ENCODE measurements at regions not wholly inside any gene's neighbourhood (a gene's known extent, or its start where the extent isn't known, plus 50 kb on each side); places are given as distances from the start of the nearest gene placed in this dataset.

DNA sequence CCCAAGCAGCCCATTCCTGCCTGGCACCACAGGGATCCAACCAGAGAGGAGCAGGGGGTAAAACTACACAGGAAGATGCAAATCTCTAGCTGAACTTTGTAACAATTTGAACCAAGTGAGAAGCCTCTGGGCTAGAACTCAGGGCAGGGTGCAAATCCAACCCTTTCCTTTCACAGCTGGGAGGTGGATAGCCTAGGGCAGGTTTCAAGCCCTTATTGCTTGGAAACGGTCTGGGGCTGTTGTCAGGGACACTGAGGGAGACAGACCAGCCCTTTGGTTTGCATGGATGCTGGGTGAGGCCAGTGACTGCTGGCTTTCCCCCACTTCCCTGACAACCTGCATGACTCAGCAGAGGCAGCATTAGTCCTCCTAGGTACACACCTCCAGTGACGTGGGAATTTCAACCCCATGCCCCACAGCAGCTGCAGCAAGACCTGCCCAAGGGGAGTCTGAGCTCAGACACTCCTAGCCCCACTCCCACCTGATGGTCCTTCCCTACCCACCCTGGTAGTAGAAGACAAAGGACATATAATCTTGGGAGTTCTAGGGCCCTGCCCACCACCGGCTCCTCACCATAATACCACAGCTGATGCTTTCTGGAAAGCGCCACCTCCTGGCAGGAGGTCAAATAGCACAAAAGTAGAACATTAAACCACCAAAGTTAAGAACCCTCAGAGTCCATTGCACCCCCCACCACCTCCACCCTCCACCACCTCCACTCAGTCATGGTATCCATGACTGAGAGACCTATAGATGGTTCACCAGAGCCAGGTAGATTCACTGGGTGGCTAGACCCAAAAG, 797.7 kb upstream of the MAN1A1 start:
- H2AFZ ChIP-seq (ENCODE audit: low read length, unreplicated experiment), result no peak overlapping the region

DNA sequence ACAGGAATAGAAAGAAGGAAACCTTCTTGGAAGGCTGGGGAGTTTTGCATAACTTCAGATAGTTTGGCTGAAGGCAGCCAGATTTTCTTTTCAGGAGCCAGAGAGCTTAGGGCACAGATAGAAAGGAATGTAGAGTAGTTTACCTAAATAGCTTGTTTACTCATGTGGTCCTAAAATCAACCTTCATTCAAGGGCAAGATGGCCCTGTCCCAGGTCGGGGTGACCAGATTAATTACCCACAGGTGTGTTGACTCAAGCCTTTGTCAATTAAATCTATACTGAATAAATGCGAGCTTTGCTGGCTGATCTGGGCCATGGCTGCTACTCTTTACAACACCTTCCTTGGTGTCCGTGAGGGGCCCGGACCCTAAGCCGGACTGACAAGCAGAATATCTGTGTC, 792.0 kb upstream of the MAN1A1 start:
- H3K27ac ChIP-seq (ENCODE audit: low read depth, low read length), result no peak overlapping the region
- no peaks in the 10 kb centered on the region for H3K4me1 ChIP-seq (ENCODE audit: control insufficient read depth, insufficient read depth, low read length, unreplicated experiment)
- no peak overlapping the region for H2AFZ ChIP-seq (ENCODE audit: low read length, unreplicated experiment)
- H3K36me3 ChIP-seq (ENCODE audit: insufficient read depth, low read length), result no peaks in the 10 kb centered on the region
- H3K4me3 ChIP-seq (ENCODE audit: low read depth, low read length), result no peak overlapping the region
- H3K79me2 ChIP-seq (ENCODE audit: control insufficient read depth, insufficient read depth, low read length, unreplicated experiment), result no peaks in the 10 kb centered on the region
- H3K27me3 ChIP-seq (ENCODE audit: insufficient read depth, low read length), result no peaks in the 10 kb centered on the region

More for the DNA sequence above, 797.7 kb upstream of the MAN1A1 start:
- no peak overlapping the region for H3K27ac ChIP-seq (ENCODE audit: low read depth, low read length)
- no peaks in the 10 kb centered on the region for H3K27me3 ChIP-seq (ENCODE audit: insufficient read depth, low read length)
- no peaks in the 10 kb centered on the region for H3K79me2 ChIP-seq (ENCODE audit: control insufficient read depth, insufficient read depth, low read length, unreplicated experiment)
- no peak overlapping the region for H3K4me3 ChIP-seq (ENCODE audit: low read depth, low read length)
- H3K36me3 ChIP-seq (ENCODE audit: insufficient read depth, low read length), result no peaks in the 10 kb centered on the region
- H3K4me1 ChIP-seq (ENCODE audit: control insufficient read depth, insufficient read depth, low read length, unreplicated experiment), result no peaks in the 10 kb centered on the region

DNA sequence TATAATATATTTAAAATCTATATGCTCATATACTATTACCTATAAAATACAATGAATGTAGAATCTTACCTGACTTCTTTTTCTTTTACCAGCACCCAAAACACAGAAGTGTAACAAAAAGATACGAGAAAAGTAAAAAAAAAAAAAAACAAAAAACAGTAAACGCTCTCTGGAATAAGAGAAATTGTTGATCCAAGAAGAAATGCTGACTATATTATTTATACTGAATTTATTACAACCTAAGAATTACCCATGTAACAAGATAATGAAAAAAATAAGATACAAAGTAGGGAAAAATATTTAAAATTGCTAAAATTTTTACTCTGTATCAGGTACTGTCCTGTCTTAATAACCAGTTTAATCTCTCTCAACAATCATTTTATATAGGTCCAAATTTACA, 787.9 kb upstream of the MAN1A1 start:
- H3K36me3 ChIP-seq (ENCODE audit: insufficient read depth, low read length), result no peaks in the 10 kb centered on the region
- H3K27me3 ChIP-seq (ENCODE audit: insufficient read depth, low read length), result no peaks in the 10 kb centered on the region
- H3K79me2 ChIP-seq (ENCODE audit: control insufficient read depth, insufficient read depth, low read length, unreplicated experiment), result no peaks in the 10 kb centered on the region
- no peak overlapping the region for H2AFZ ChIP-seq (ENCODE audit: low read length, unreplicated experiment)
- no peak overlapping the region for H3K4me3 ChIP-seq (ENCODE audit: low read depth, low read length)
- no peak overlapping the region for H3K27ac ChIP-seq (ENCODE audit: low read depth, low read length)
- H3K4me1 ChIP-seq (ENCODE audit: control insufficient read depth, insufficient read depth, low read length, unreplicated experiment), result no peaks in the 10 kb centered on the region

DNA sequence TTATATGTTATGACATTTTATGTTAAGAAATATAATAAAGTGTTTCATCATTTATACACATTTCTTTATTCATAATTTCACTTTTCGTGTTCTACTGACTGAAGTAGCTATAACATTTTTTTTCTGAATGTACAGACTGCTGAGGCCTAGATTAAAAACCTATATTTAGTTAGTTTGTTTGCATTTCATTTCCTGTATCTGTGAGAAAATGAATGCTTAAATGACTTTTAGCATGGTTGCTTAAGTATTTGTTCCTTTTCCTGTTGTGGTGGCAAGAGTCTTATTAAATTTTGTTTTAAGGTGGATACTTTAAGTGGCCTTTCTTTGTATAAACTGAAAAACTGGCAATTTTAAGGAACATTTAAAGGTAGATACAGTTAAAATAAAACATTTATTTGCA, 779.7 kb upstream of the MAN1A1 start:
- Histone ChIP-seq H3K79me2 (ENCODE audit: control insufficient read depth, insufficient read depth, low read length, unreplicated experiment) (no peaks in the 10 kb centered on the region), H3K36me3 (ENCODE audit: insufficient read depth, low read length) (no peaks in the 10 kb centered on the region), H2AFZ (ENCODE audit: low read length, unreplicated experiment) (no peak overlapping the region), H3K4me1 (ENCODE audit: control insufficient read depth, insufficient read depth, low read length, unreplicated experiment) (no peaks in the 10 kb centered on the region), H3K27me3 (ENCODE audit: insufficient read depth, low read length) (no peaks in the 10 kb centered on the region), H3K4me3 (ENCODE audit: low read depth, low read length) (no peak overlapping the region), H3K27ac (ENCODE audit: low read depth, low read length) (no peak overlapping the region)

DNA sequence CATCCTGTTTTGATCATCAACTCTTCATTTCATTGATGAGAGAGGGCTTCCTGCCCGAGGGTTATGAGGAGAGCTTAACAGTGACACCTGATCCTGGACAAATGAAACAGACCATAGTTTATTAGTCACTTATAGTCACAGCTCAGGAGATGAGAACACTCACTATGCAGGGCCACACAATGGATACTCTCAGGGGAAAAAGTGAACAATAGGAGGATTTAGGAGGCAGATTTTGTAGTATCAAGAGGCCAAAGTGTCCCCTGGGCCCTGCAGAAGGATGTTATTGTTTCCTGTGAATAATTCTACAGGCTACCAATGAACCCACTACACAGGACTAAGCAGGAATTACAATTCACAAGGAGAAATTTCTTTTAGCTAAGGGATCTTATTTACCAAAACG, 772.8 kb upstream of the MAN1A1 start:
- H3K4me1 ChIP-seq (ENCODE audit: control insufficient read depth, insufficient read depth, low read length, unreplicated experiment), result no peaks in the 10 kb centered on the region
- no peaks in the 10 kb centered on the region for H3K79me2 ChIP-seq (ENCODE audit: control insufficient read depth, insufficient read depth, low read length, unreplicated experiment)
- H2AFZ ChIP-seq (ENCODE audit: low read length, unreplicated experiment), result no peak overlapping the region
- no peak overlapping the region for H3K27ac ChIP-seq (ENCODE audit: low read depth, low read length)
- no peaks in the 10 kb centered on the region for H3K36me3 ChIP-seq (ENCODE audit: insufficient read depth, low read length)
- no peaks in the 10 kb centered on the region for H3K27me3 ChIP-seq (ENCODE audit: insufficient read depth, low read length)
- H3K4me3 ChIP-seq (ENCODE audit: low read depth, low read length), result no peak overlapping the region

DNA sequence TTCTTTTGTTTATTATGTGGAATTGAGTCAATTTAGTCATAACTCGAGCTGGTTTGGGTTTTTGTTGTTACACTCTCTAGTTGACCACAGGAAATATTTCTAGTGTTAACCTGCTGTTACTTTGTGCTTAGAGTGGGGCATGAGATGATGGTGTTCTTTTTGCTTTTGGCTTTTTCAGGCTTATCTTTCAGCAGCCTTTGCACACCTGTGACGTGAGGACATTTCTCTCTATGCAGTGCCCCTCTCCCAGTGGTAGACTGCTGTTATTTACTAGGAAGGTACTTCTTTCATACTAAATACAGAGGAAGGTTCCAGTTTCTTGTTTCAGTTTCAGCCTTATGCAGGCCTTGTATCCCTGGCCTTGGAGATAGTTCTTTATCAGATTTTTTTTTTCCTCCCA, 766.8 kb upstream of the MAN1A1 start:
- no peak overlapping the region for H2AFZ ChIP-seq (ENCODE audit: low read length, unreplicated experiment)
- no peaks in the 10 kb centered on the region for H3K27me3 ChIP-seq (ENCODE audit: insufficient read depth, low read length)
- H3K4me3 ChIP-seq (ENCODE audit: low read depth, low read length), result no peak overlapping the region
- H3K27ac ChIP-seq (ENCODE audit: low read depth, low read length), result no peak overlapping the region
- H3K79me2 ChIP-seq (ENCODE audit: control insufficient read depth, insufficient read depth, low read length, unreplicated experiment), result no peaks in the 10 kb centered on the region
- H3K4me1 ChIP-seq (ENCODE audit: control insufficient read depth, insufficient read depth, low read length, unreplicated experiment), result no peaks in the 10 kb centered on the region
- H3K36me3 ChIP-seq (ENCODE audit: insufficient read depth, low read length), result no peaks in the 10 kb centered on the region

DNA sequence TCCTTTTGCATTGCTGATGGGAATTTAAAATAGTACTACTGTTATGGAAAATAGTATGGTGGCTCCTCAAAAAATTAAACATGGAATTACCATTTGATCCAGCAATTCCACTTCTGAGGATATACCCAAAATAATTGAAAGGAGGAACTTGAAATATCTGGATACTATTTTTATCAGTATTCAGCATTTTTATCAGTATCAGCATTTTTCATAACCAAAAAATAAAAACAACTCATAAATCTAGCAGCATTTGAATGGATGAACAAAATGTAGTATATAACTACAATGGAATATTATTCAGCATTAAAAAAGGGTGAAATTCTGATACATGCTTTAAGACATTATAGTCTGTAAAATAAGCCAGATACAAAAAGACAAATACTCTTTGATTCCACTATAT, 763.4 kb upstream of the MAN1A1 start:
- no peaks in the 10 kb centered on the region for H3K36me3 ChIP-seq (ENCODE audit: insufficient read depth, low read length)
- no peaks in the 10 kb centered on the region for H3K79me2 ChIP-seq (ENCODE audit: control insufficient read depth, insufficient read depth, low read length, unreplicated experiment)
- H3K4me1 ChIP-seq (ENCODE audit: control insufficient read depth, insufficient read depth, low read length, unreplicated experiment), result no peaks in the 10 kb centered on the region
- H3K27ac ChIP-seq (ENCODE audit: low read depth, low read length), result no peak overlapping the region
- no peak overlapping the region for H3K4me3 ChIP-seq (ENCODE audit: low read depth, low read length)
- no peak overlapping the region for H2AFZ ChIP-seq (ENCODE audit: low read length, unreplicated experiment)
- no peaks in the 10 kb centered on the region for H3K27me3 ChIP-seq (ENCODE audit: insufficient read depth, low read length)

DNA sequence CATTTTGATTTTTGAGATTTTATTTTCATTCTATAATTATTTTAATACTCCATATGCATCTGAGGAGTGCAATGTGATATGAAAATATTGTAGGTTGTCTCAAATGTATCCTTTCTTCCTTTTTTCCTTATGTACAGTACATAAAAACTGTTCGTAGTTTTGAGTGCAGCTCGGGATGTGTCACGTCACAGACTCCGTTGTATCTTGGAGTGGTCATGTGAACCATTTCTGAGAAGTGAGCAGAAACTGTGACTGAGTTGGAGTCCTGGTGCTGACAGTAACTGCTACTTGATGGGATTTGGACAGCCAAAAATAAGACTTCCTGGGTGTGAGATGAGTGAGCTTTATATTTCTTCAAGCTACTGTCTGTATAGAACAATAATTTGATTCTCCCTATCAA, 761.4 kb upstream of the MAN1A1 start:
- H3K36me3 ChIP-seq (ENCODE audit: insufficient read depth, low read length), result no peaks in the 10 kb centered on the region
- H3K4me1 ChIP-seq (ENCODE audit: control insufficient read depth, insufficient read depth, low read length, unreplicated experiment), result no peaks in the 10 kb centered on the region
- H3K79me2 ChIP-seq (ENCODE audit: control insufficient read depth, insufficient read depth, low read length, unreplicated experiment), result no peaks in the 10 kb centered on the region
- H3K27ac ChIP-seq (ENCODE audit: low read depth, low read length), result no peak overlapping the region
- no peak overlapping the region for H3K4me3 ChIP-seq (ENCODE audit: low read depth, low read length)
- no peak overlapping the region for H2AFZ ChIP-seq (ENCODE audit: low read length, unreplicated experiment)
- H3K27me3 ChIP-seq (ENCODE audit: insufficient read depth, low read length), result no peaks in the 10 kb centered on the region

DNA sequence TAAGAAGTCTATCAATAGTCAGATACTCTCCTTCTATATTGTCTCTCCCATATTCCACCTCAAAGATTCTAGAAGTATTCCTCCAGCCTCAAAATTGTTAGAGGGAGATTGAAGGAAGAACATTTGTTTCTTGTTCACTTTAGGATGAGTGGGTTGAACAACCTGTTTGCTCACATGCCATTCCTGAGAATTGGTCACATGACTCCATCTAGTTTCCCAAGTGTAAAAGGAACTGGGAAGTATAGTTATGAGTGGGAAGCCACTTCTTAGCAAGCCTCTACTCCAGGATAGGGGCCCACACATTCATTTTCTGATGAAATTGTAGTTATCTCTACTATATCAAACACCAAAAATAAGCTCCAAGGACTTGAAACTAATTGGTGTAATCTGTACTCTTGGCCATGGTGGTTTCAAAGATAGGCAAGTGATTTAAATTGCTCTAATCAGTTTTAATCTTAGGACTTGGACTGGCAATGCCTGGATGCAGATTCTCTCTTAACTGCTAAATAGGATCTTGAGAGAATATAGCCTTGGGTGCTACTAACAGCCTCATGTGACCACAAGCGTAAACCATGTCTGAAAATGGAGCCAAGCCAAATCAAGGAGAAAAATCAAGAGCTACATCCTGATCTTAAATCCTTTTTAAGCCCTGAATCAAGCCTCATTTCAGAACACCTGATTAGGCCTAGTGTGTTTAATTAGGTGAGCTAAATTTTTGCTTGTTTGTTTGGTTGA, 758.7 kb upstream of the MAN1A1 start:
- H3K27ac ChIP-seq (ENCODE audit: low read depth, low read length), result no peak overlapping the region
- H3K4me1 ChIP-seq (ENCODE audit: control insufficient read depth, insufficient read depth, low read length, unreplicated experiment), result no peaks in the 10 kb centered on the region
- no peak overlapping the region for H3K4me3 ChIP-seq (ENCODE audit: low read depth, low read length)
- no peaks in the 10 kb centered on the region for H3K79me2 ChIP-seq (ENCODE audit: control insufficient read depth, insufficient read depth, low read length, unreplicated experiment)
- no peaks in the 10 kb centered on the region for H3K27me3 ChIP-seq (ENCODE audit: insufficient read depth, low read length)
- H3K36me3 ChIP-seq (ENCODE audit: insufficient read depth, low read length), result no peaks in the 10 kb centered on the region
- no peak overlapping the region for H2AFZ ChIP-seq (ENCODE audit: low read length, unreplicated experiment)

DNA sequence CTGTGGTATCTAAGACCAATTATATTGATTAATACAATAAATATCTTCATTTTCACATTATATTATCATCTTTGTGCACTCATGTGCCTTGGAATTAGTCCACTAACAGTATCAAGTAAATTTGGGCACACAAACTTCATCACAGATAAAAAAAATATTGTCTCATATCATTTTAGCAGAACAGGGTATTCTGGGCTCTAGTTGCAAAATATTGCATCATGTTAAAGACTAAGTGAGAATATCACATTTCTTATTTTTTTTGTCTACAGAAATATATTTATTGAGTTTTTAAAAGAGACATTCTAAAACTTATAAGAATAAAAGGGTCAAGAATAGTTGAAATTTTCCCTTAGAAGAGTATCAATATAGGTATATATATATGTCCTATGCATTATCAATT, 754.1 kb upstream of the MAN1A1 start:
- Histone ChIP-seq H3K27me3 (ENCODE audit: insufficient read depth, low read length) (no peaks in the 10 kb centered on the region), H2AFZ (ENCODE audit: low read length, unreplicated experiment) (no peak overlapping the region), H3K4me3 (ENCODE audit: low read depth, low read length) (no peak overlapping the region), H3K4me1 (ENCODE audit: control insufficient read depth, insufficient read depth, low read length, unreplicated experiment) (no peaks in the 10 kb centered on the region), H3K36me3 (ENCODE audit: insufficient read depth, low read length) (no peaks in the 10 kb centered on the region), H3K79me2 (ENCODE audit: control insufficient read depth, insufficient read depth, low read length, unreplicated experiment) (no peaks in the 10 kb centered on the region), H3K27ac (ENCODE audit: low read depth, low read length) (no peak overlapping the region)

DNA sequence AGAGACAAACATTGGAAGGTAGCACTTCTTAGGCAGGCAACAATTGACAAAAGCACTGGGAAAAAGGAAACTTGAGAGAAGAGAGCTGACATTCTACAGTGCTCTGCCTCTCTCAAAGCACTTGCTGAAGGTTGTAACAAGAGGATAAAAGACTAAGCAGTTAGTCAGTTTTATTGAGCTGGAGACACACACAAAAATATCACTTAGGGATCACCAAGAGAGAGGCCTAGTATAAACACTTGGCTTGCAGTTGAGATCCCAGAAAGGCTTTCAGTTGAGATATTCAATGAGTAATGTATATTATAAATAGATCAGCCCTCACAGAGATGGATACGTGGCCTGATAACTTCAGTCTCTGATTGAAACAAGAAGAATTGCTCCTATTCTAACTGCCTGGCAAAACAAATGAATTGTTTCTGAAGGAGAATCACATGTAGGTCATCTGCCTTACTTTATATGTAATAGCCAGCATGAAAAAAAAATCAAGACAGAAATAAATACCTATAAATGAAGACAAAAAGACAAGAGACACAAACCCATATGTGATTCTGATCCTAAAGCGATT, 747.2 kb upstream of the MAN1A1 start:
- Histone ChIP-seq H2AFZ (ENCODE audit: low read length, unreplicated experiment) (no peak overlapping the region), H3K36me3 (ENCODE audit: insufficient read depth, low read length) (no peaks in the 10 kb centered on the region), H3K27ac (ENCODE audit: low read depth, low read length) (no peak overlapping the region), H3K4me3 (ENCODE audit: low read depth, low read length) (no peak overlapping the region), H3K4me1 (ENCODE audit: control insufficient read depth, insufficient read depth, low read length, unreplicated experiment) (no peaks in the 10 kb centered on the region), H3K79me2 (ENCODE audit: control insufficient read depth, insufficient read depth, low read length, unreplicated experiment) (no peaks in the 10 kb centered on the region), H3K27me3 (ENCODE audit: insufficient read depth, low read length) (no peaks in the 10 kb centered on the region)
